Type B pancreatic cell (in vitro differentiated cells): ENCODE measurements at regions not wholly inside any gene's neighbourhood (a gene's known extent, or its start where the extent isn't known, plus 50 kb on each side); places are given as distances from the start of the nearest gene placed in this dataset.

Experiments
- DNase-seq: peaks from one replicate; pipeline ENCODE4 v3.0.0; 2021; ENCODE audit warnings: mixed read lengths; ENCODE audit not compliant: unreplicated experiment; ENCODE audit errors: extremely low spot score
- H3K27ac Mint-ChIP-seq: 2 replicates; pipeline ENCODE4 v1.8.0; 2021; ENCODE audit warnings: mild to moderate bottlenecking, mixed read lengths
- H3K27me3 Mint-ChIP-seq: 2 replicates; pipeline ENCODE4 v1.8.0; 2021; ENCODE audit warnings: mixed read lengths
- H3K36me3 Mint-ChIP-seq: 2 replicates; pipeline ENCODE4 v1.8.0; 2021; ENCODE audit warnings: mixed read lengths
- H3K4me1 Mint-ChIP-seq: one replicate; pipeline ENCODE4 v1.8.0; 2021; ENCODE audit warnings: mixed read lengths; ENCODE audit not compliant: unreplicated experiment
- H3K4me3 Mint-ChIP-seq: 2 replicates; pipeline ENCODE4 v1.8.0; 2021; ENCODE audit warnings: mild to moderate bottlenecking, mixed read lengths
- H3K9me3 Mint-ChIP-seq: 2 replicates; pipeline ENCODE4 v1.8.0; 2021; ENCODE audit warnings: mixed read lengths
- TF ChIP-seq, protein P1 (sequence below): fragments of 200-600 bp; sonication (generic); conservative IDR thresholded peaks from 2 replicates; pipeline ENCODE4 v1.5.0; 2021; ENCODE audit warnings: antibody characterized with exemption, mild to moderate bottlenecking

DNA sequence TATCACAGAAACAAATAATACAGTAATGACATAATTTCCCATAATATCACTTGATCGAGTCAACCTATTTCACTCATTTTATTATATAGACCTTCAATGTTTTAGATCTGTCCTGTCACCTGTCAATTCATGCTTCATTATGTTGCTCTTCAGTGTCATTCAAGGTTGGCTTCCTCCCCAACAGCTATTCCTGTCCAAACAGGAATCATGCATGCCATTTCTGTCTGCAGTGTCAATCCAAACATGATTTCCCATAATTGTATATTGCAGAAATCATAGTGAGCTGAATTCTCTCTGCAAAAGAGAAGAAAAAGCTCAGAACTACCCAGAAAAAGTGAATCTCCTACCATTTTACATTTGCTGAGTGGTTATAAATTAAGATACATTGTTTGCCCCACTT is 628.6 kb downstream of the NR4A2 start:
- H3K4me1 Mint-ChIP-seq = no peaks in the 10 kb centered on the region
- no peak for DNase-seq
- H3K27me3 Mint-ChIP-seq = no peaks in the 10 kb centered on the region
- H3K4me3 Mint-ChIP-seq = no peak overlapping the region
- no peaks in the 10 kb centered on the region for H3K36me3 Mint-ChIP-seq
- no peaks in the 10 kb centered on the region for H3K9me3 Mint-ChIP-seq
- H3K27ac Mint-ChIP-seq = no peak overlapping the region
- TF ChIP-seq, protein P1, sequence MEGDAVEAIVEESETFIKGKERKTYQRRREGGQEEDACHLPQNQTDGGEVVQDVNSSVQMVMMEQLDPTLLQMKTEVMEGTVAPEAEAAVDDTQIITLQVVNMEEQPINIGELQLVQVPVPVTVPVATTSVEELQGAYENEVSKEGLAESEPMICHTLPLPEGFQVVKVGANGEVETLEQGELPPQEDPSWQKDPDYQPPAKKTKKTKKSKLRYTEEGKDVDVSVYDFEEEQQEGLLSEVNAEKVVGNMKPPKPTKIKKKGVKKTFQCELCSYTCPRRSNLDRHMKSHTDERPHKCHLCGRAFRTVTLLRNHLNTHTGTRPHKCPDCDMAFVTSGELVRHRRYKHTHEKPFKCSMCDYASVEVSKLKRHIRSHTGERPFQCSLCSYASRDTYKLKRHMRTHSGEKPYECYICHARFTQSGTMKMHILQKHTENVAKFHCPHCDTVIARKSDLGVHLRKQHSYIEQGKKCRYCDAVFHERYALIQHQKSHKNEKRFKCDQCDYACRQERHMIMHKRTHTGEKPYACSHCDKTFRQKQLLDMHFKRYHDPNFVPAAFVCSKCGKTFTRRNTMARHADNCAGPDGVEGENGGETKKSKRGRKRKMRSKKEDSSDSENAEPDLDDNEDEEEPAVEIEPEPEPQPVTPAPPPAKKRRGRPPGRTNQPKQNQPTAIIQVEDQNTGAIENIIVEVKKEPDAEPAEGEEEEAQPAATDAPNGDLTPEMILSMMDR = no peak

DNA sequence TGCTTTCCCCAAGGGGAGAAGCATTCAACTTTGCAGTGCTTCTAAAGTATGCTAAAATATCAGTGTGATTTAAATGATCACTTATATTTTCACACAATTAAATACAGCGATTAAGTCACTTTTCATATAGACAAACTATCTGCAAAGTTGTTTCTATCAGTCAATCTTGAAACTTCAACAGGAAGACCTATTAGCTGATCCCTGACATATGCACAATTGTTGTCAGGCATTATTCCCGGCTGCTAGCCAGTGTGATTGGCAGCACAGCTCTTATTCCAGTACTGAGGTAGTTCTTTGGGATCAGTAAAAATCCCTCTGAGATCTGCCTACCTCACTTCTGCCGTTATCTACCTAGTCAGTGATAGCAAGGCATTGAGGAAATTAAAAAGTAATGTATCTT is 629.5 kb downstream of the NR4A2 start:
- no peaks in the 10 kb centered on the region for H3K9me3 Mint-ChIP-seq
- TF ChIP-seq, protein P1 = no peak
- no peaks in the 10 kb centered on the region for H3K4me1 Mint-ChIP-seq
- H3K27me3 Mint-ChIP-seq = no peaks in the 10 kb centered on the region
- no peak for DNase-seq
- H3K36me3 Mint-ChIP-seq = no peaks in the 10 kb centered on the region
- no peak overlapping the region for H3K4me3 Mint-ChIP-seq
- H3K27ac Mint-ChIP-seq = no peak overlapping the region

DNA sequence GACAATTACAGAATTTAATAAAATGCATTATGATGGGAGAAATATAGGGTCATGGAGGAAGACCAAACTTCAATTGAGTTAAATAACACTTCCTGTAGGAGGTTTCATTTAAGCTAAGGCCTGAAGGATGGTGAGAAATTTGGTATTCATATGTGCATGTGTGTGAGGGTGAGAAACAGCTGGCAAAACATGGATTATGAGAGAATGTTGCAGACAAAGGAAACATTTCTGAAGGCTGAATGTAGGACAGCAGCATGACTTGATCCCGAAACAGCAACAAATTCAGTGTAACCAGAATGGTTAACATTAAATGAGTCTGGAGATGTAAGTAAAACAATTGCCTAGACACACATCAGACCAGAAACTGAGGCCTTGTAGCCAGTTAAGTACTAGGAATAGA is 630.8 kb downstream of the NR4A2 start:
- Mint-ChIP-seq H3K27ac (no peak overlapping the region), H3K4me1 (no peaks in the 10 kb centered on the region), H3K27me3 (no peaks in the 10 kb centered on the region), H3K36me3 (no peaks in the 10 kb centered on the region), H3K9me3 (no peaks in the 10 kb centered on the region), H3K4me3 (no peak overlapping the region)
- TF ChIP-seq, protein P1 = no peak
- DNase-seq = no peak

DNA sequence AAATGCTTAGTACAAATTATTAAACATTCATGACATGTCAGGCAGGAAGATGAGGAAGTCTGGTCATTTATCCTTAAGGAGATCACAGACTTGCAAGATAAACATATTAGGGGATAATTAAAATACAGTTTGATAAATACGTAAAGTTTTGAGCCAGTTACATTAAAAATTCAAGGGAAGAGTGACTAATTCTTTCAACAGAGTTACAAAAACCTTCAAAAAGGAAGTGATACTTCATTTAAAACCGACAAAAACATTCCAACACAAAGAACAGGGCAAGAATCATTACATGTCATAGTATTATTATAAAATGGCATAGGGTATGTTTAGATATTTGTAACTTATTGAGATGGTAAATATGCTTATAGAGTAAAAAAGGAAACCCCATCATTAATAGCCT is 636.0 kb downstream of the NR4A2 start:
- Mint-ChIP-seq H3K4me1 (no peaks in the 10 kb centered on the region), H3K4me3 (no peak overlapping the region), H3K9me3 (no peaks in the 10 kb centered on the region), H3K27ac (no peak overlapping the region), H3K27me3 (no peaks in the 10 kb centered on the region), H3K36me3 (no peaks in the 10 kb centered on the region)
- TF ChIP-seq, protein P1 = no peak
- DNase-seq = no peak

DNA sequence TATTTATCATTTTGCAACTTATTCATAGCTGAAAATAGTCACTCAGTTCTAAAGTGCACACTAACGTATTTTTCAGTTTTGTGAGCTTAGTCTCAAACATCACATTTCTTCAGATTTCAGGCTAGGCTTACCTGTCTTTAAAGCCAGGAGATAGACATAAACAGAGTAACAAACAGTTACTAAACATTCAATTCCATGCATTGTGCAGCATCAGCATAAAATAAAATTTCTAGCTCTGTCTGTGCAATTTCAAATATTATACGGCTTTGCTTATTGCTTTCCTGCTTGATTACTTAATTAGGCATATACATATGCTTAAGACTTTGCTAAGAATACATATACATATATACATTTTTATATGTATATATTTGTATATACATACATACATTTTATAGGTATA is 637.0 kb downstream of the NR4A2 start:
- Mint-ChIP-seq H3K9me3 (no peaks in the 10 kb centered on the region), H3K27ac (no peak overlapping the region), H3K4me3 (no peak overlapping the region), H3K27me3 (no peaks in the 10 kb centered on the region), H3K4me1 (no peaks in the 10 kb centered on the region), H3K36me3 (no peaks in the 10 kb centered on the region)
- no peak for DNase-seq
- TF ChIP-seq, protein P1 = no peak

DNA sequence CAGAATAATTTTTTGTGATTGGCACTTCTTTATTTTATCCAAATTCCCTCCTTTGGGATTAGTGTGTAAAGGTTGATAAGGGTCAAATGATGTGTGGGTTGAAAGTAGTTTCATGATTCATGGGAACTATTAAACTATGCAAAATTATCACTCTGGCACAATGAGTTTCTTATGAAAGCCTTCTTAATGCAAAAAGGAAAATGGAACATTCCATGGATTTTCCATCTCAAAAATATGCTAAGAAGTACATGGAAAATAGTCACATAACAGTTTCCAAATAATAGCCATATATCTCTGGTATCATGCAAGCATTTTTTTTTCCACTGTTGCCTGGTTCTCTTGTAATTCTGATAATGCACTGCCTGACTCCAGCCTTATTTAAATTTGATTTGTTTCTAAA is 639.7 kb downstream of the NR4A2 start:
- Mint-ChIP-seq H3K27me3 (no peaks in the 10 kb centered on the region), H3K4me1 (no peaks in the 10 kb centered on the region), H3K36me3 (no peaks in the 10 kb centered on the region), H3K4me3 (no peak overlapping the region), H3K9me3 (no peaks in the 10 kb centered on the region), H3K27ac (no peak overlapping the region)
- TF ChIP-seq, protein P1 = no peak
- DNase-seq = no peak
